Ascending aorta (tissue), 2 donors: ENCODE measurements at regions not wholly inside any gene's neighbourhood (a gene's known extent, or its start where the extent isn't known, plus 50 kb on each side); places are given as distances from the start of the nearest gene placed in this dataset.

Experiments
- DNase-seq, 2 donors: peaks; one replicate each; pipeline ENCODE4 v3.0.0-alpha.2; 2019; ENCODE audit warnings: low spot score in 2 of 2
- H3K27ac ChIP-seq, 2 donors: fragments of 200-600 bp; sonication (generic); one replicate each; pipeline ENCODE4 v1.5.1; 2016 to 2017; ENCODE audit warnings: mild to moderate bottlenecking in 1 of 2
- H3K27me3 ChIP-seq: fragments of 200-600 bp; sonication (generic); one replicate; pipeline ENCODE4 v1.5.1; 2017
- H3K36me3 ChIP-seq, 2 donors: fragments of 200-600 bp; sonication (generic); one replicate each; pipeline ENCODE4 v1.5.1; 2016
- H3K4me1 ChIP-seq, 2 donors: fragments of 200-600 bp; sonication (generic); one replicate each; pipeline ENCODE4 v1.5.1; 2016 to 2017; ENCODE audit warnings: mild to moderate bottlenecking in 1 of 2
- H3K4me3 ChIP-seq, 2 donors: fragments of 200-600 bp; sonication (generic); one replicate each; pipeline ENCODE4 v1.5.1; 2016 to 2017; ENCODE audit warnings: mild to moderate bottlenecking in 1 of 2
- H3K9me3 ChIP-seq, 2 donors: fragments of 200-600 bp; sonication (generic); one replicate each; pipeline ENCODE4 v1.5.1; 2016
- intact Hi-C: fragments of 100-400 bp; cut with DNase I; formaldehyde crosslinking; loops from one replicate; pipeline ENCODE4 v1.15.1; 2023
- TF ChIP-seq, protein P1 (sequence below), 3 experiments: fragments of 200-600 bp in 2 of 3; fragments of 450-650 bp in 1 of 3; sonication (generic) in 2 of 3; IDR thresholded peaks; one replicate each; pipeline ENCODE4 v1.5.1; 2016 to 2019; ENCODE audit warnings: antibody characterized with exemption in 3 of 3, mild to moderate bottlenecking in 1 of 3, moderate library complexity in 1 of 3

DNA sequence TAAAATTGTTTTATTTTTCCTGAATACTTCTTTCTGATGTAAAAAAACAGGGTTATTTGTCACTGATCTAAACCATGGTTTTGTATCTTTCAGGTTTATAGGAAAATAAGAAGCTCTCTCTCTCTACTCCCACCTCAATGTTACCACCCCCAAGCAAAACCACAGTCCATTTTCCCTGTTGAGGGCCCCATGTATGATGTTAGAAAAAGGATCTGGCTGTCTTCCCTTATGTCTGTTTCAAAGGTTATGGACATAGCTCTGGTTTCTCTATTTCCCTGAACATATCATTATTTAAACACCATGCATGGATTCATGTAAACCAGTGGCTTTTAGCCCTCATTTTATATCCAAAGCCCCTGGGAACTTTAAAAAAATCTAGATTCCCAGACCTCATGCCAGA lies 649.0 kb upstream of the TBX3 start:
- no peaks in the 10 kb centered on the region for H3K9me3 ChIP-seq
- H3K27ac ChIP-seq: no peak overlapping the region
- DNase-seq: no peak
- H3K27me3 ChIP-seq: no peaks in the 10 kb centered on the region
- TF ChIP-seq, protein P1, sequence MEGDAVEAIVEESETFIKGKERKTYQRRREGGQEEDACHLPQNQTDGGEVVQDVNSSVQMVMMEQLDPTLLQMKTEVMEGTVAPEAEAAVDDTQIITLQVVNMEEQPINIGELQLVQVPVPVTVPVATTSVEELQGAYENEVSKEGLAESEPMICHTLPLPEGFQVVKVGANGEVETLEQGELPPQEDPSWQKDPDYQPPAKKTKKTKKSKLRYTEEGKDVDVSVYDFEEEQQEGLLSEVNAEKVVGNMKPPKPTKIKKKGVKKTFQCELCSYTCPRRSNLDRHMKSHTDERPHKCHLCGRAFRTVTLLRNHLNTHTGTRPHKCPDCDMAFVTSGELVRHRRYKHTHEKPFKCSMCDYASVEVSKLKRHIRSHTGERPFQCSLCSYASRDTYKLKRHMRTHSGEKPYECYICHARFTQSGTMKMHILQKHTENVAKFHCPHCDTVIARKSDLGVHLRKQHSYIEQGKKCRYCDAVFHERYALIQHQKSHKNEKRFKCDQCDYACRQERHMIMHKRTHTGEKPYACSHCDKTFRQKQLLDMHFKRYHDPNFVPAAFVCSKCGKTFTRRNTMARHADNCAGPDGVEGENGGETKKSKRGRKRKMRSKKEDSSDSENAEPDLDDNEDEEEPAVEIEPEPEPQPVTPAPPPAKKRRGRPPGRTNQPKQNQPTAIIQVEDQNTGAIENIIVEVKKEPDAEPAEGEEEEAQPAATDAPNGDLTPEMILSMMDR (IDR thresholded peaks at IDR 0.05): no peak
- H3K4me1 ChIP-seq: peaks cover 0 to 5% of the 10 kb centered on the region in 2 donors
- H3K36me3 ChIP-seq: no peaks in the 10 kb centered on the region
- H3K4me3 ChIP-seq: no peak overlapping the region
- intact Hi-C loops: no loop called here

DNA sequence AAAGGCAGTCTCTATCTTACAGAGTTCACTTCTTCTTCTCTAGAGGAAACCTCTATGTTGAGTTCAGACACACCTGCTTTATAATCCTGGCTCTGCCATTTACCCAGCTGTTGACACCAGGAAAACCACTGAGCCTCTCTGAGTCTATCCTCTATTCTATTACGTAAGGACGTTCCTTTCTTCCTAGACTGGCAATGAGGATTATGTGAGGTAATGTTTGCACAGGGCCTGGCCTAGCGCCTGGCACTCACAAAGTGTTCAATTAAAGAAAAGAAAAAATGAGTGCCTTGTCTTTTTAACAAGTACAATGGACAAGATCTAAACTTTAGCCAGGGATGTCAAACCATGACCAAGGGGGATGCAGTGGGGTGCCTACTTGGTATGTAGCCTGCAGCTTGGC lies 641.9 kb upstream of the TBX3 start:
- H3K27ac ChIP-seq: peak overlapping the region; percentile 62
- DNase-seq: no peak

DNA sequence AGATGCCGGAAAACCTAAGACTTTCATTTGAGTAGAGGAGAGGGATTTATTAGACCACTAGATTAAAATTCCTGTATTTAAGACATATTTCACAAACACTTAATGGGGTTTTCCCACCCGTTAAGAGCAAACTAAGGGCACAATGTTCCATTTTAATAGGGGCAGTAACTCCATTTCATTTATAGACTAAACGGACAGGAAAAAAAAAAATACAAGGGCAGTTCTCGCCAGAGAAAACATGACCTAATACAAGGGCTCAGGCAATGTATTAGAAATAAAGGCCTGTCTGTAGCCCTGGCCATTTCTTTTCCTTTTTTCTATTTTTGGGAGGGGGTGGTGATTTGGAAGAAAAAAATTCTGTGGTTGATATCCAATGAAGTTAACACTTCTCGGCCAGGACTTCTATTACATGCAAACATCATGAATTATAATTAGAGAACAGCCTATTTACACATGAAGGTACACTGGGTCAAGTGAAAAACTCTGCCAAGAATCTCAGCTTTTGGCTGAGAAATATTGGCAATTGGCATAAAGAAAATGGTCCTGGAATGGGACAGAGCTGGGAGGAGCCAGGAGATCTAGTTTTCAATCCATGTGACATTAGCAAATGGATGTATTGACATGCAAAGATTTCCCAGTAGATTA lies 641.1 kb upstream of the TBX3 start:
- peak overlapping the region; percentile 62 for H3K27ac ChIP-seq
- TF ChIP-seq, protein P1 (IDR thresholded peaks at IDR 0.05): no peak
- H3K9me3 ChIP-seq: no peaks in the 10 kb centered on the region
- intact Hi-C loops: loop anchor here (5.0 to 10.0 kb wide), 2 partner anchors 82 to 340 kb away; no protein-coding TSS in a partner anchor
- no peaks in the 10 kb centered on the region for H3K27me3 ChIP-seq
- no peaks in the 10 kb centered on the region for H3K36me3 ChIP-seq
- peaks cover 6 to 18% of the 10 kb centered on the region in 2 donors for H3K4me1 ChIP-seq
- no peak for DNase-seq
- no peak overlapping the region for H3K4me3 ChIP-seq

More for the DNA sequence above, 641.9 kb upstream of the TBX3 start:
- Histone ChIP-seq H3K36me3 (no peaks in the 10 kb centered on the region), H3K9me3 (no peaks in the 10 kb centered on the region), H3K27me3 (no peaks in the 10 kb centered on the region), H3K4me1 (peaks cover 6 to 18% of the 10 kb centered on the region in 2 donors), H3K4me3 (no peak overlapping the region)
- intact Hi-C loops: loop anchor here (5.0 to 10.0 kb wide), 2 partner anchors 81 to 339 kb away; no protein-coding TSS in a partner anchor
- TF ChIP-seq, protein P1 (IDR thresholded peaks at IDR 0.05): no peak

DNA sequence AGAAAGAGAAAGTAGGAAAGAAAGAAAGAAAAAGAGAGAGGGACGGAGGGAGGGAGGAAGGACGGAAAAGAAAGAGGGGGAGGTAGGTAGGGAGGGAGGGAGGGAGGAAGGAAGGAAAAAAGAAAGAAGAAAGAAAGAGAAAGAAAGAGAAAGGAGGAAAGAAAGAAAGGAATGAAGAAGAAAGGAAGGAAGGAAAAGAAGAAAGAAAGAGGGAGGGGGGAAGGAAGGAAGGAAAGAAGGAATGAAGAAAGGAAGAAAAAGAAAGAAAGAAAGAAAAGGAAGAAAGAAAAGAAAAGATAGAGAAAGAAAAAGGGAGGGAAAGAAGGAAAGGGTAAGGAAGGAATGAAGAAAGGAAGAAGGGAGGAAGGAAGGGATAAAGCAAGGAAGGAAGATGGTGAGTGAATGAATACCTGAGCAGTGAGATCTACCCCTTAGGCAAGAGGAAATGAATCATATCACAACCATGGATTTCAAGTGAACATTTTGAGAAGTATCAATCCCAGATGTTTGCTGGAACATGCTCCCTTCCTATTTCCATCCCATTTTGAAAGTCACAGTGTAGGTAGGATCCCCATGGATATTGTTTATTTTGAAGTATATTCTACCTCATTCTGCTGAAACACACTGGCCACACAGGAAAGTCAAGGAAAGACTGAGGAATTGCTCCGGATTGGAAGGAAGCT lies 639.4 kb upstream of the TBX3 start:
- intact Hi-C loops: loop anchor here (10.0 kb wide), 1 partner anchor 341 kb away; no protein-coding TSS in a partner anchor
- no peak overlapping the region for H3K4me3 ChIP-seq
- TF ChIP-seq, protein P1 (IDR thresholded peaks at IDR 0.05): no peak
- no peak for DNase-seq
- H3K9me3 ChIP-seq: no peaks in the 10 kb centered on the region
- H3K27me3 ChIP-seq: no peaks in the 10 kb centered on the region
- peaks cover 6 to 18% of the 10 kb centered on the region in 2 donors for H3K4me1 ChIP-seq
- H3K36me3 ChIP-seq: no peaks in the 10 kb centered on the region
- H3K27ac ChIP-seq: peak overlapping the region in 1 of 2 donors; percentile 62

DNA sequence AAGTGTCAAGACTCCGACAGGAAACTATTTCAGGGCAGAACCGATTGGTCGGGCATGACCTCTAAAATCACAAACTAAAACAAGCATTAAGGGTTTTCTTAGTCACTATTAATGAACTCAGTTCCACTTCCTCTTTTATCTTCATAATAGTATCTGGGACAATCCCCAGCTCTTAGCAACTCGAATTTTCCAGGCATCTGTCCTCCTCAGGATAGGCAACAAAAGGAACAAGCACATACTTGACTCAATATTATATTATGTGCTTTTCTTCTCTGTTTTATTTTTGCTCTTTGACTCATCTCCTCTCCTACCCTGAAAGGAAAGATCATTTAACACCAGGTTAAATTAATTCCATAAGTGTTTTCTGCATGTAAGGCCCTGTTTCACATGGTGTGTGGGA lies 638.3 kb upstream of the TBX3 start:
- H3K4me3 ChIP-seq: no peak overlapping the region
- peaks cover 6 to 18% of the 10 kb centered on the region in 2 donors for H3K4me1 ChIP-seq
- TF ChIP-seq, protein P1 (IDR thresholded peaks at IDR 0.05): no peak
- no peak for DNase-seq
- no peaks in the 10 kb centered on the region for H3K36me3 ChIP-seq
- intact Hi-C loops: loop anchor here (10.0 kb wide), 1 partner anchor 343 kb away; no protein-coding TSS in a partner anchor
- H3K9me3 ChIP-seq: no peaks in the 10 kb centered on the region
- no peak overlapping the region for H3K27ac ChIP-seq
- H3K27me3 ChIP-seq: no peaks in the 10 kb centered on the region
